ENCODE measurements at regions not wholly inside any gene's neighbourhood (a gene's known extent, or its start where the extent isn't known, plus 50 kb on each side); places are given as distances from the start of the nearest gene placed in this dataset.

DNA sequence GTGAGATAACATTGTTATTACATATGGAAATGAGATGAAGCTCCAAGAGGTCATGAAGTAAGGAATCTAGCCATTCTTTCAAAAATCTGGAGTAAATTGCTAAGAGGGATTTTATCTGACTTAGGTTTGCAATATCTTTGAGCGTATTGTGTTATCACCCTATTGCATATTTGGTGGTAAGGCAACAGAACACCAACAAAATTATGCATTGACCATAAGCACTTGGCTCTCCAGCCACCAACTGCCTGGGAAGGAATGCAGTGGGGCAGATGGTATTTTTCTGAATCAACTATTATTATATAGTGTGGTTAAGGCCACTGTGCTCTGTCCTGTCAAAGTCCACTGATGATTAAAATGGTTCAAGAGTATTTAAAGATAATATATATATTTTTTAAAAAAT is 287.9 kb upstream of the SEMA6D start:
- TF ChIP-seq, protein P1, sequence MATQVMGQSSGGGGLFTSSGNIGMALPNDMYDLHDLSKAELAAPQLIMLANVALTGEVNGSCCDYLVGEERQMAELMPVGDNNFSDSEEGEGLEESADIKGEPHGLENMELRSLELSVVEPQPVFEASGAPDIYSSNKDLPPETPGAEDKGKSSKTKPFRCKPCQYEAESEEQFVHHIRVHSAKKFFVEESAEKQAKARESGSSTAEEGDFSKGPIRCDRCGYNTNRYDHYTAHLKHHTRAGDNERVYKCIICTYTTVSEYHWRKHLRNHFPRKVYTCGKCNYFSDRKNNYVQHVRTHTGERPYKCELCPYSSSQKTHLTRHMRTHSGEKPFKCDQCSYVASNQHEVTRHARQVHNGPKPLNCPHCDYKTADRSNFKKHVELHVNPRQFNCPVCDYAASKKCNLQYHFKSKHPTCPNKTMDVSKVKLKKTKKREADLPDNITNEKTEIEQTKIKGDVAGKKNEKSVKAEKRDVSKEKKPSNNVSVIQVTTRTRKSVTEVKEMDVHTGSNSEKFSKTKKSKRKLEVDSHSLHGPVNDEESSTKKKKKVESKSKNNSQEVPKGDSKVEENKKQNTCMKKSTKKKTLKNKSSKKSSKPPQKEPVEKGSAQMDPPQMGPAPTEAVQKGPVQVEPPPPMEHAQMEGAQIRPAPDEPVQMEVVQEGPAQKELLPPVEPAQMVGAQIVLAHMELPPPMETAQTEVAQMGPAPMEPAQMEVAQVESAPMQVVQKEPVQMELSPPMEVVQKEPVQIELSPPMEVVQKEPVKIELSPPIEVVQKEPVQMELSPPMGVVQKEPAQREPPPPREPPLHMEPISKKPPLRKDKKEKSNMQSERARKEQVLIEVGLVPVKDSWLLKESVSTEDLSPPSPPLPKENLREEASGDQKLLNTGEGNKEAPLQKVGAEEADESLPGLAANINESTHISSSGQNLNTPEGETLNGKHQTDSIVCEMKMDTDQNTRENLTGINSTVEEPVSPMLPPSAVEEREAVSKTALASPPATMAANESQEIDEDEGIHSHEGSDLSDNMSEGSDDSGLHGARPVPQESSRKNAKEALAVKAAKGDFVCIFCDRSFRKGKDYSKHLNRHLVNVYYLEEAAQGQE (IDR thresholded peaks at IDR 0.05), result no peak
- TF ChIP-seq, protein P2, sequence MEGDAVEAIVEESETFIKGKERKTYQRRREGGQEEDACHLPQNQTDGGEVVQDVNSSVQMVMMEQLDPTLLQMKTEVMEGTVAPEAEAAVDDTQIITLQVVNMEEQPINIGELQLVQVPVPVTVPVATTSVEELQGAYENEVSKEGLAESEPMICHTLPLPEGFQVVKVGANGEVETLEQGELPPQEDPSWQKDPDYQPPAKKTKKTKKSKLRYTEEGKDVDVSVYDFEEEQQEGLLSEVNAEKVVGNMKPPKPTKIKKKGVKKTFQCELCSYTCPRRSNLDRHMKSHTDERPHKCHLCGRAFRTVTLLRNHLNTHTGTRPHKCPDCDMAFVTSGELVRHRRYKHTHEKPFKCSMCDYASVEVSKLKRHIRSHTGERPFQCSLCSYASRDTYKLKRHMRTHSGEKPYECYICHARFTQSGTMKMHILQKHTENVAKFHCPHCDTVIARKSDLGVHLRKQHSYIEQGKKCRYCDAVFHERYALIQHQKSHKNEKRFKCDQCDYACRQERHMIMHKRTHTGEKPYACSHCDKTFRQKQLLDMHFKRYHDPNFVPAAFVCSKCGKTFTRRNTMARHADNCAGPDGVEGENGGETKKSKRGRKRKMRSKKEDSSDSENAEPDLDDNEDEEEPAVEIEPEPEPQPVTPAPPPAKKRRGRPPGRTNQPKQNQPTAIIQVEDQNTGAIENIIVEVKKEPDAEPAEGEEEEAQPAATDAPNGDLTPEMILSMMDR (IDR thresholded peaks at IDR 0.05), result no peak
- TF ChIP-seq, protein P3, sequence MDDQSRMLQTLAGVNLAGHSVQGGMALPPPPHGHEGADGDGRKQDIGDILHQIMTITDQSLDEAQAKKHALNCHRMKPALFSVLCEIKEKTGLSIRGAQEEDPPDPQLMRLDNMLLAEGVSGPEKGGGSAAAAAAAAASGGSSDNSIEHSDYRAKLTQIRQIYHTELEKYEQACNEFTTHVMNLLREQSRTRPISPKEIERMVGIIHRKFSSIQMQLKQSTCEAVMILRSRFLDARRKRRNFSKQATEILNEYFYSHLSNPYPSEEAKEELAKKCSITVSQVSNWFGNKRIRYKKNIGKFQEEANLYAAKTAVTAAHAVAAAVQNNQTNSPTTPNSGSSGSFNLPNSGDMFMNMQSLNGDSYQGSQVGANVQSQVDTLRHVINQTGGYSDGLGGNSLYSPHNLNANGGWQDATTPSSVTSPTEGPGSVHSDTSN (IDR thresholded peaks at IDR 0.05), result no peak
- TF ChIP-seq, protein P4, sequence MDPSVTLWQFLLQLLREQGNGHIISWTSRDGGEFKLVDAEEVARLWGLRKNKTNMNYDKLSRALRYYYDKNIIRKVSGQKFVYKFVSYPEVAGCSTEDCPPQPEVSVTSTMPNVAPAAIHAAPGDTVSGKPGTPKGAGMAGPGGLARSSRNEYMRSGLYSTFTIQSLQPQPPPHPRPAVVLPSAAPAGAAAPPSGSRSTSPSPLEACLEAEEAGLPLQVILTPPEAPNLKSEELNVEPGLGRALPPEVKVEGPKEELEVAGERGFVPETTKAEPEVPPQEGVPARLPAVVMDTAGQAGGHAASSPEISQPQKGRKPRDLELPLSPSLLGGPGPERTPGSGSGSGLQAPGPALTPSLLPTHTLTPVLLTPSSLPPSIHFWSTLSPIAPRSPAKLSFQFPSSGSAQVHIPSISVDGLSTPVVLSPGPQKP (IDR thresholded peaks at IDR 0.05; ENCODE audit: low read depth, low read length), result no peak

Measured in A549 (cell line).